Mammary epithelial cell (primary cell): ENCODE measurements at regions not wholly inside any gene's neighbourhood (a gene's known extent, or its start where the extent isn't known, plus 50 kb on each side); places are given as distances from the start of the nearest gene placed in this dataset.

Experiments used
- CTCF ChIP-seq, 2 donors: IDR thresholded peaks in 1 of 2; conservative IDR thresholded peaks in 1 of 2; 2 replicates each; pipeline ENCODE4 v1.5.1; 2011 to 2012; ENCODE audit warnings: inconsistent platforms in 2 of 2, low read length in 2 of 2, mild to moderate bottlenecking in 2 of 2, control low read depth in 1 of 2, low read depth in 1 of 2; ENCODE audit not compliant: insufficient read depth in 1 of 2; ENCODE audit errors: extremely low read depth in 1 of 2
- EZH2 ChIP-seq: IDR thresholded peaks from 2 replicates; pipeline ENCODE4 v1.6.1; 2012; ENCODE audit warnings: low read length, inconsistent platforms, borderline replicate concordance

- no peak for TF ChIP-seq EZH2
- no peak for TF ChIP-seq CTCF (conservative IDR thresholded peaks at IDR 0.05 in 1 of 2, IDR thresholded peaks at IDR 0.05 in 1 of 2; ENCODE audit: extremely low read depth in 1 of 2, insufficient read depth in 1 of 2, low read depth in 1 of 2, low read length in 2 of 2)
Observed at GRCh38 chr17:77394540-77395295, 253.9 kb downstream of the SEC14L1 start.
